NCI-H524 treated with DMSO at 0.1 percent for 48 hours (cell line): ENCODE measurements at regions not wholly inside any gene's neighbourhood (a gene's known extent, or its start where the extent isn't known, plus 50 kb on each side); places are given as distances from the start of the nearest gene placed in this dataset.

Experiments
- DNase-seq: peaks from one replicate; lab custom pipeline; 2025; lab: John Stamatoyannopoulos, UW

DNA sequence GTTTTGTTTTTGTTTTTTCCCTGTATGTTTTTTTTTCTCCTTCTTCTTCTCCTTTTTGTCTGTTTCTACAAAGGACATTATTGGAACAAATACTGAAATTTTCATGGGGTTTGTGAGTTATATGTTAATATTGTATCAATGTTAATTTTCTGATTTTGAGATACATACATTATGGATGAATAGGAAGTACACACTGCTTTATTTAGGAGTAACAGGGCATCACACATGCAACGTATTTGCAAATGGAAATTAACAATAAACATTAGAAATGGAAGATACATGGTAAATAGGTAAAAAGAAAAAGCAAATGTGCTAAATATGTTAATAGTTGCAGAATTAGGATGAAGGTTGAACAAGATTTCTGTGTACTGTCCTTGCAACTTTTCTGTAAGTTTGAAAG, 477.2 kb upstream of the INTU start:
- DNase-seq = no peak

DNA sequence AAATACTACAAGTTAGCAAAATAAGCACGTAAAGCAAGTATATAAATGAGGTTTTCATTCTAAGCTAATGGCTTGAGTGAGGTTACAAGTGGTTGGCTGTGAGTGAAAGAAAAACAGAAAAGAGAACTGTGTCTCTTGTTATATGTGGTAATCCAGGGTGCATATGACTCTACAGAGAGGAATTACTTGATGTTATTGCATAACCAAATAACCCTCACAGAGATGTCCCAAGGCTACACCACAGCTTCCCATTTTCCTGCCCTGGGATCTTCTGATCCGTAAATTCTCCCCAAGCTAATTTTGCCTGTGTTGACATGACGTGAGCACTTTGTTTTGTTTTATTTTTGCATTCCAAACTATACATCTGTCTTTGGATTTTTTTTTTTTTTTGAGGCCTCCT, 470.0 kb upstream of the INTU start:
- no peak for DNase-seq

DNA sequence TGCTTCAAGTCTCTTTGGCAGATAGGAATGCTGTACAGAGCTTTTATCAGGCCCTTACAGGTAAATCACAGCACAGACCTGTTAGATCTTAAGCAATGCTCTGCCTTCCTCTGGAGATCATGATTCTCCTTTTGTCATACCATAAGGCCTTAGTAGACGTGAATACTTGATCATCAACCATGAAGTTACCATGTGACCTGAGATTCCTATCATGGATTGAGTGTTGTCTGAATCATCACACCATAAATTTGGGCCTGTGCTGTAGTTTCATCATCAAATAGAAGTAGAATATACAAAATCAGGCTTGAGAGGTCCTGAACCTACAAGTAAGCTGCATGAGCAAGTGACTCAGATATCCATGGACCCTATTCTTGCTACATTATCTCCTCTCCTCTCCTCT, 466.8 kb upstream of the INTU start:
- no peak for DNase-seq

DNA sequence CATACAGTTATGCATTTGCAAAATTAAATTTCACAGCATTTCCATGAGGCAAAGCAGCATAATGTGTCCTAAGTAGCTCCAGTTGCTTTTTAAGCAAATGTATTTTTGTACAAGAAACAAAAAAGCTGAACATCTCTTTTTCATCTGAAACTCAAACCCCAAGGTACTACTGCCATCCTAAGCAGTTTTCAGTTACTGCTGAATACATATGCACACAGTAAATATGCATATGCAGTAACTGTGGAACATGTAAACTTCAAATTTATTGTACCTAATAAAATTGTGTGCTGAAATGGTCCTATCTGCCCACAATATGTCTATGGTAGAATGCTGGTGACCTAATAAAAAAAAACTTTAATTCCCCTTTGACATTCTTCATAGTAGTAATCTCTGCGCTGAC, 458.6 kb upstream of the INTU start:
- DNase-seq = no peak

DNA sequence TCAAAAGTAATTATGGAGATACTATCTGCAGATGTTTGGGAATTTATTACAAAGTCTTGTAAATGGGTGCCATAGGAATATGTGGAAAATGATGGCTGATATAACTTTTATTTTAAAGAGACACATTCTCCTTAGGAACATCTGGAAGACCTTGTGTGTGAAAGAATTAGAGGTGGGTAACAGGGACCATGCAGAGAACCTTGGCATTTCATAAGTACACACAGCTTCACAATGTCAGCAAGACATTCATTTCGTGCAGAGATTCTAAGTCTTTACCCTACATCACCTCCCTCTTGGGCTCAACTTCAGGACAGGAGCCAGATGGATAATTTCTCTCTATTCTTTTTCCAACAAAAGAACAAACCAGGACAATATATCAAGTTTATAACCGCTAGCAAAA, 458.1 kb upstream of the INTU start:
- DNase-seq = no peak

DNA sequence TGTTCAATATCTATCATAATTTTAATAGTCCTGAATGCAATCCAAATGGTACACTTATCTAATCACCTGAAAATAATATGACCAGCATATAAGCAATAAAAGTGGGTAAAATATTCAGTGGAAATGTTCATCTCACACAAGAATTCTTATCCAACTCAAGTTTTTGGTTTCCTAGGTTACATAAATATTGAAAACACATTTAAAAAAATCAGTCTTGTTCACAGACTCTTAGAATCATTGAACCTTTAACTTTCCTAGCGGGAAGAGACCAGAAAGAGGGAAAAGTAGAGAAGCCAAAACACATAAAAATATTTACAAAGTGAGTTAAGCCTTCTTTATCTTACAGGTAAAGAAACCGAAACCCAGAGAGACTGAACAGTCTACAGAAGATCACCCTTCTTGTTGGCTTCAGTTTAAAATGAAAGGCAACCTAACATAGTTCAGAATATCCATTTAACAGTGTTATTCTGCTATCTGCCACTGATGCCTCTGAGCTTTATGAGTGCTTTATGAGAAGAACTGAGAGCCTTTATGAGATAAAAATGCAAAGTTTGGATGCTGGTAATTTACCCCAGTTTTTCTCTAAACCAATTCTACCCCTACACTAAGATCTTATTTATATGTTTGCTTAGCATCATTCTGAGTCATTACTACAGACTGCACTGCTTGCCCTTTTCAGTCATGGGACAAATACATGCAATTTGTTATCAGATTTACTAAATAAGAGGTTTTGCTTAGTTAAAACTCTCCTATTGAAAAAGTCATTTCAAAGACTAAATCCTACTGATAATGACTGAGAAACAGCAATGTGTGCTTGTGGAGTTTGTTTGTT, 453.3 kb upstream of the INTU start:
- DNase-seq = no peak

DNA sequence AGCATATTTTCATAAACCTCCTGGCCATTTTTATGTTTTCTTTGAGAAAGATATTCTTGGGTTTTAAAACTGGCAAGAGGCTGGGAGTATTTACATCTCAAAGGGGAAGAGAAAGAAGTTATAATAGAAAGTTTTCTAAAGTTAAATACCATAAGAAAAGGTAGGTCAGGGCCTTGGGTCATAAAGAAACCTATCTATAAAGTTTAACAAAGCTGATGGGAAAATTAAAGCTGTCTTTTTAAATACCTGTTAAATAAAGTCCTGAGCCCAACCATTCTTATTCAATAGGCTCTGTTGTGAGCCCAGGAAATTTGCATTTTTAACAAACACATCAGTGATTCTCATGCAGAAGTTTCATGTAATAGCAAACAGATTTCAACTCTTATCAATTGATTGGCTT, 451.8 kb upstream of the INTU start:
- no peak for DNase-seq

DNA sequence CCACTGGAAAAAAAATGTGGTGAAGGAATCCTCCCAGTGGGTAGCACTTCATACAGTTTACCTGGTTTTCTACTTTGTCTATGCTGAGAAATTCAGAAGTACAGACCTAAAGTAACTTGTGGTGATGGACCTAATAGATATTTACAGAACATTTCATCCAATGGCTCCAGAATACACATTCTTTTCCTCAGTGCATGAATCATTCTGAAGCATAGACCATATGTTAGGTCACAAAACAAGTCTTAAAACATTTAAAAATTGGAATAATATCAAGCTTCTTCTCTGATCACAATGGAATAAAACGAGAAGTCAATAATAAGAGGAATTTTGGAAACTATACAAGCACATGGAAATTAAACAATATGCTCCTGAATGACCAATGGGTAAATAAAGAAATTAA, 450.1 kb upstream of the INTU start:
- DNase-seq = no peak

DNA sequence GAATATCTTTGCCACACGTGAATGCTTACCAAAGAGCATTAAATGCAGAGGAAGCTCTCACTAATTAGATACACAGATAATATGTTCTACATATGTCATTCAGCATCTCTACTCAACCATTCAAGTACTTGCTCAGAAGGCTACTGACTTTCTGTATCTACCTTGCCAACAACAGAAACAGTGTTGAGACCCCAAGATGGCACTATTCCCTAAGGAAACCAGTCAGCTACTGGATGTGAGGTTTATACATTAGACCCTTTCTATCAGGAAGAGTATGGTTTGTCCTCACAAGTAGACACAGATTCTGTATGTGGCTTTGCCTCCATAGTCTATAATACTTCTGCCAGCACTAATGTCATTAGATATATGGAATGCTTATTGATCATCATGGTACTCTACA, 443.9 kb upstream of the INTU start:
- no peak for DNase-seq

DNA sequence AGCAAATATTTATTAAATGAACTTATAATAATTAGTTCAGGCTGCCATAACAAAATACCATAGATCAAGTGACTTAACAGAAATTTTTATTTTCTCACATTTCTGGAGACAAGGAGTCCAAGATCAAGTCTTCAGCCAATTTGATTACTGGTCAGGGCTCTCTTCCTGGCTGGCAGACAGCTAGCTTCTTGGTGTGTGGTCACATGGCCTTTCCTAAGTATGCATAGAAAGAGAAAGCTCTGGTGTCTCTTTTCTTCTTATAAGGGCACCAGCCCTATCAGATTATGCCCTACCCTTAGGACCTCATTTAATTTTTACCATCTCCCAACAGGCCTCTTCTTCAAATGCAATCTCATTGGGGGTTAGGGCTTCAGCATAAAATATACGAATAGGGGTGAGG, 438.5 kb upstream of the INTU start:
- no peak for DNase-seq

DNA sequence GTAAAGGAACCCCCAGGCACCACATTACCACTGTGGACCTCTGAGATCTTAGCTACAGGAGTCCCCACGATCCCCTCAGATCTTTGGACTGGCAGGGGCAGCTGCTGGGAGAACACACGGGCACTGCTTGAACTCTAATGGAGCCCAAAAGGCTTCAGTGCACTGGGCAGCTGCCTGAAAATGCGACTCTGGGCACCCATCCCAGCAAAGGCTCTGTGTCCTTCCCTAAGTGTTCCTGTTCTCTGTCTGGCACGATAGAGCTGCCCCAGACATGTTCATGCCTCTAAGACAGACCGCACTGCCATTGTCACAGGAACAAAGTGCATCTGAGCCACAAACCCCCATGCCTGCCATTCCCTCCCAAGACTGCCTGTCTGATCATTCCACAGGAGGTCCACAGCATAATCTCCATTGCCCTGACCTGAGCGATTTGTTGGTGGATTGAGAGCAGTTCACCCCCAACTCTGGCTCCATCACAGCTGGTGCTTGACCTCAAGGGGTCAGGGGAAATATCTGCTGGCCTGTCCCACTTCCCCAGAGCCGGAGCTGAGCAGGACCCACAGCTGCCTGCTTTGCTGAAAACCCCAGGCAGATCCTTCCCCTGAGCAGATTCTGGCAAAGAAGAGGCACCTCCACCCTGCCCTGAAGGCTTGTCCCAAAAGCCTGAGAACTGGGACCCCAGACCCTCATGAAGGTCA, 436.0 kb upstream of the INTU start:
- DNase-seq = no peak

DNA sequence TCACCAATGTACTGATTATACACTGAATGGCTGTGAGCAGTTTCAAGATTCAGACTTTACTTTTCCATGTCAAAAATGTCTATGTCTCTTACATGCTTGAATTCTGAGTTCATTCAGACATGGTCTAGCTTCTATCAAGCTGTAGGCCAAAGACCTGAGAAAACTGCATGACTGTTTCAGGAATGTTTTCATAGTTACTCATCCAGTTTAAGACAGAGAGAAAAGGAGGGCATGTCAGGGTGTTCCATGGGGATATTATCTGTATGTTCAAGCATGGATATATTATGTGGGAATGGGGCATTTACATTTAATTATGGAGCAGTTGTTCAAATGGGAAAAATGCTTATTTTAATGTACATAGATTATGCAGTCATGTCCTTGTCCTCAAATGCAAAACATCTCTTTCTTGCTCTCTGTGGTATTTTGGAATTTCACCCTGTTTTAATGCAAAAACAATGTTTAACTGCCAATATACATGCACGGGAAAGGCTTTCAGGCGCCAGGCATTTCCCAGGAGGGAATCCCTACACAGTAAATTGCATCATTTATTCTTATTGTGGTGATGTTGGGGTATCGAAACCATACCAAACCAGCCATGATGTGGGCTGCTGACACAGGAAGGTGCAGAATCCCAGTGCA, 429.1 kb upstream of the INTU start:
- DNase-seq = no peak

DNA sequence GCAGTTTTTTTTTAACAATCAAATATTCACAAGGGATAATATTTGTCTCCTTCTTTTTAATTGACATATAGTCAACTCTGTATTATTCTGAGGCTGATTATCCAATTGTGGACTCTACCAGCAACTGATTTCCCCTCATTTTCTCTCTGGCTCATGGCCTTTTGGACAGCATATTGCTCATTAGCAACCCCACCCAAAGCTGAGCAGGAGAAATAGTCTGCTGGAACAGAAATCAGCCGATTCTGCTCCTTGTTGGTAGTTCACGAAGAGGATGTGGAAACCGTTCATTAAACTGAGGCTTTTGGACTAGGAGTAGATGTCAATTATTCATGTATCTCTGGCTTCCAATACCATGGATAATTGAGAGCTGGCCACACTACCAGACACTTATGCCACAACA, 428.4 kb upstream of the INTU start:
- no peak for DNase-seq

DNA sequence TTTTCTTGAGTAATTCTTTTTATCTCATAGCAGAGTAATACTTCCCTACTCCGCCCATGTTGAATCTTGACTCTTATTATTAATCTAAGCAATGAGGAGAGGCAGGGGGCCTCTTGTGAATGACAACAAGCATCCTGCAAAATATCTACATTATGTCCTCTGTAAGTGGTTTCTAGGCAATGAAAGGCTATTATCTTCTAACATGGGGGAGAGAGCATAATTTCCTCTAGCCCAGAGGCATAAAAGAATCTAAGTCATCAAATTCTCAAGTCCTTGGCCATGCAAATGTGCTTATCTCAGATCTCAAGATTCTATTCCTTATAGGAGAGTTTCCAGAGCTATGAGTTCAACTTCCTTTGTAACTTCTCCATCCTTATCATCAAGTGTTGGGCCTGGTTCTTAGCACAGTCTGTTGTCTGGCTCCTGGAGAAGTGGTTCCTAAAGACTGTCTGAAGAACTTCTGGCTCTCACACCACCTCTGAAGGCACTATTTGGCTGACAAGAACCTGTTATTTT, 423.1 kb upstream of the INTU start:
- no peak for DNase-seq

DNA sequence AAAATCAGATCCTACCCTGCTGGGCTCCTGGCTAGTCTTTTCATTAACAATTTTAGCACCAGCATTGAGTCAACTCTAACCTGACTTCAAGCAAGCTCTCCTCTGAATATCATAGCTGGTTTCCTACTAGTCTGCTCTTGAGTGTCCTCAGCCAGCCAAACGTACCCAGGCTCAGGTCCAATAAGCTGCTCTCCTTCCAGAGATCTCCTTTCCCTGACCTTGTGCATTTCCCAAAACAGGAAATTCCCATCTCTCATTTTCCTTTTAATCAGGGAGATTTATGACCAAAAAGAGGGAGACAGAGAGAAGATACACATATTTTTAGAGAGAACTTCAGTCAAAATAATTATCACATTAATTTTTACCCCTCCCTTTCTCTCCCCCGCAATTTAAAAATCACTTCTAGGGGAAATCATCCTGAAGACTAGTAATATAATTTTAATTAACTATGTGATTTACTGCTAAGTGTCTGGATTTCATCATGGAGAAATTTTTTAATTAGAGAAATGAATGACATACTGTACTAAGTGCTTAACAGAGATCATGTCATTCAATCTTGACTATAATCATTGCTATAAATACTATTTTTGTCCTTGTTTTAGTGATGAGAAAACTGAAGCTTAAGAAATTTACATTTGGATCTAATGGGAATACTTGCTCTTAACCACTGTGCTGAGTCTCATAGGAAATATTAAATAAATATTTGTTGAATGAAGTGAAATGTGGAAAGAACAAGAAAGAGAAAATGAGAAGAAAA, 421.7 kb upstream of the INTU start:
- no peak for DNase-seq

DNA sequence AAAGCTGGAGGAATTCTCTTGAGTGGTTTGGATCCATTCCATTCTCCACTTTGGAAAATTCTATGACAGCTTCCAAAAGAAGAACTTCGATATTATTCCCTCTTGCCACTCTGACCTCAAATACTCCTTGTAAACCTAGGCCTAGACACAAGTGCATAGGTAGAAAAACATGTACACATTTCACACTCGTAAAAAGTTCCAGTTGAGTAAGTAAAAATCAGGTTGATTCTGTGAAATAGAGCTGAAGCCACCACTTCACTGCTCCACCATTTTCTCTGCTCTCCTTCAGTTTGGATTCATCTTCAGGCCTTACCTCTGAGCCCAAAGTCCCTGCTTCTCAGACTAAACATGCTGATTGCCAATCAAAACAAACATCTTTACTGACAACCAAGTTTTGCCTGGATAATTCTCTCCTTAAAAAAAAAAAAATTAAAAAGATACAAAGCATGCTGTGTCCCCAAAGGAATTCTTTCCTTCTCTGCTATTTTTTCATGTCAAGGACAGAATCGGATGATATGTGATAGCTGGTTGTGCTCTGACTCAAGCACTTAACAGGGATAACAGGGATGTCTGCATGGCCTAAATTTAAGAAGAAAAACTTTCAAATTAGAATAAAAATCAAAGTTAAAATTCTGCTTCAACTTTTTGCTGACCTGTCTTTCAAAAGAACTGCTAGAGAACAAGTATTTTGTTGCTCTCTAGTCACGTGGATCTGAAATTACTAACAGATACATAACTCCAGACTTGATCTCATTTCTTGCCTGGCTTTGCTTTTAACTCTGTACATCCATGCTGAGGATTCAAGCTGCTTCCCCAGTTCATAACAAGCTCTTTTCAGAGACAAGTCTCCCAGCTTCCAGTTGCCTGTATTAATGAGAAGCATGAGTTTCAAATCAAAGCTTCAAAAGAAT, 420.9 kb upstream of the INTU start:
- DNase-seq = no peak

DNA sequence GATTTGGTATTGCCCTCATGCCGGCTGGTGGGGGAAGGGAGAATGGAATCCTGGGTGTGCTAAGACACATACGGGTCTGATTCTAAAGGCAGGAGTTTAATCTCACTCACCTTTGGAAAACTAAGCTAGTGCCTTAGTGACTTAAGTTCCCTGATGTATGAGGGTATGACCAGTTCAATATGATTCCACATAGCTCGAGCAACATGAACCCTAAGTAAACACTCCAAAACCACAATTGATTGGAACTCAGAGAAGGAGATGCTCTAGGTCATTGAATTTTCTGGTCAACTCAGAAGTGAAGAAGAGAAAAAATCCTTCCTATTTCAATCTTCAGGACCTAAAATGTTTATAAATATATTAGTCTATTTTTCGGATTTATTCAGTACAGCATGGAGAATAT, 420.1 kb upstream of the INTU start:
- no peak for DNase-seq

DNA sequence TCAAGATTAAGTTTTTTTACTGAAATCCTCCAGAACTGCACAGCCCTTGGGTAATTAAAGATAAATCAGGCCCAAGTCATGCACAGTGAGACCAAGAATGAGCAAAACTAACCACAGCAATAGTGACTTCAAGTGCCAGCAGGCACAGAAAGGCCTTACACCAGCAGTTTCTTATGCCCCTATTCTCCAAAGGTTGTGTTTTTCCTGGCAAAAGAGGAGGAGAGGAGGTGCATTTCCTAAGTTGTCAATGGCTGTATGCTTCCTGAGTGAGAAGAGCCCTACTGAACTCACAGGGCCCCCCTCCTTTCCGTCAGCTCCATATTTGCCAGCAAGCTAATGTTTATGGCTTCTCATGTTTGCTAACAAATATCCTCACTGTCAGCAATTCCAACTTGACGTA, 418.7 kb upstream of the INTU start:
- no peak for DNase-seq

DNA sequence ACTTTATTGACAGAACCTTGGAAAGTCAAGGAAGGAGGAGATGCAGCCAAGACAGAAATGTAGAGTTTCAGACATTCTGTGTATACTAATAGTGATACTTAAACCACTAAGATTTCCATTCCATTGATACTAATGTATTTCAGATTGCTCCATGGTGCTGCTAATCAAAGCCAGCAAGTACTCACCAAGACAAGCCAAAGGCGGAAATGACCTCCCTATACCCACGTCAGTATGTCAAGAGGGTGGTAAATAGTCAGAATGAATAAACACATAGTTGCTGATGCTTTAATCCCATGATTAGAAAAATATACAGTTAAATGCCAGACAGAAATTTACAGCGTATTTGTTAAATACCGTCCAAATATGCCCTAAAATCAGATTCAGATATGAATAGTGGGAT, 417.8 kb upstream of the INTU start:
- no peak for DNase-seq

DNA sequence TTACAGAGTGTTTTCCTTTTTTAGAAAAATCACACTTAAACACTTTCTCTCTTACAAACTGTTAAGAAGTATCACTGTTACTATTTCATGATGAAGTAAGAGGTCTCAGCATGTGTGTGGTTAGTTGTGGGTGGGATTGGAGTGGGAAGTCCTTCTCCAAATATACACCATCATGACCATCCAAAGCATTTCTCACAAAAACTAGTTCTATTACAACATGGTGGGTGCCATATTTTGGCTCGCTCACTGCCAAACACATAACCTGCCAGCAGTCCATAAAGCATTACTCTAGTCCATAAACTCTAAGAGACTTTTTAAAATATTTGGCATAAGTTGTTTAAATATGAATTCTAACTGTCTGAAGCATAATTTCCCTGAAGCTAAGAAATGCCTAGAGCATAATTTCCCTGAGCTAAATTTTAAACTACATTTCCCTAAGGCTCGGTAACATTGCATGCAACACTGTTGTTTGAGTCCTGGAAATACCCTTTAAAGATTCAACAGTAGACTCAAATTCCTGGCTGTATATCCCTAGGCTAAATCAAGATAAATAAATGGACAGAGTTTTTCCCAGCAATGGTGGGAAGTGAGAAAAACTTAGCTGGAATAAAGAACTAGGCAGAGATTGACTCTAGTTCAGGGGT, 415.0 kb upstream of the INTU start:
- no peak for DNase-seq

DNA sequence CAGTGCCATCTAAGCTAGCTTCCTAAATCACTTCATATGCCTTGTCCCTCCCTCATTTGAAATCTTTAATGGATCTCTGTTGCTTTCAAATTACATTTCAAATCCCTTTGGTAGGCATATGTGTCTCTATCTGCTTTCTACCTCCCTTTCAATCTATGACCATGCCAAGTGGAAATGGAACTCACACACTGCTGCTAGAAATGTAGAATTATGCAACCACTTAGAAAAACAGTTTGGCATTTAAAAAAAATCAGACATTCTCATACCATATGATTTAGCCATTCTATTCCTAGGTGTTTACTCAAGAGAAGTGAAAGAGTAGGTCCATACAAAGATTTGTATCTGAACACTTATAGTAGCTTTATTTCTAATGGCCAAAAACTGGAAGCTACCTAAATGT, 413.5 kb upstream of the INTU start:
- no peak for DNase-seq
